ENCODE measurements at regions not wholly inside any gene's neighbourhood (a gene's known extent, or its start where the extent isn't known, plus 50 kb on each side); places are given as distances from the start of the nearest gene placed in this dataset.
"Not testable (repeated sequence)": the region's sequence is repeated elsewhere in the genome, so short reads cannot be mapped to it uniquely, and the experiment has no call there.

GRCh38 chr1:229019663-229020271 lies 251.1 kb upstream of the RAB4A start:
- H3K4me3 ChIP-seq, result no peak overlapping the region
- ATAC-seq (no peak), DNase-seq (no peak)
- no peaks in the 10 kb centered on the region for H3K4me1 ChIP-seq (ENCODE audit: low read depth)
- H3K36me3 ChIP-seq (ENCODE audit: low read depth), result no peaks in the 10 kb centered on the region
- intact Hi-C loops (cut with DNase I, micrococcal nuclease), result no loop called here
- no peak for TF ChIP-seq CTCF (IDR thresholded peaks at IDR 0.05)
- no peaks in the 10 kb centered on the region for H3K9me3 ChIP-seq

- H3K36me3 ChIP-seq (ENCODE audit: low read depth); ATAC-seq; DNase-seq; H3K4me1 ChIP-seq (ENCODE audit: low read depth); H3K9me3 ChIP-seq; intact Hi-C loops (cut with DNase I, micrococcal nuclease); H3K4me3 ChIP-seq: not testable (repeated sequence)
These were observed 249.9 kb upstream of the RAB4A start for GRCh38 chr1:229021034-229021433.

- no peak for DNase-seq
- intact Hi-C loops (cut with DNase I, micrococcal nuclease), result no loop called here
- no peaks in the 10 kb centered on the region for H3K4me1 ChIP-seq (ENCODE audit: low read depth)
- ATAC-seq, result no peak
- TF ChIP-seq CTCF (IDR thresholded peaks at IDR 0.05), result no peak
- no peak overlapping the region for H3K4me3 ChIP-seq
- H3K36me3 ChIP-seq (ENCODE audit: low read depth), result no peaks in the 10 kb centered on the region
- no peaks in the 10 kb centered on the region for H3K9me3 ChIP-seq
These were observed 248.1 kb upstream of the RAB4A start for GRCh38 chr1:229022595-229023333.

- no peaks in the 10 kb centered on the region for H3K4me1 ChIP-seq (ENCODE audit: low read depth)
- TF ChIP-seq CTCF (IDR thresholded peaks at IDR 0.05), result no peak
- intact Hi-C loops (cut with DNase I, micrococcal nuclease), result no loop called here
- ATAC-seq (peak; percentile 21), DNase-seq (no peak)
- H3K36me3 ChIP-seq (ENCODE audit: low read depth), result no peaks in the 10 kb centered on the region
- H3K4me3 ChIP-seq, result no peak overlapping the region
- H3K9me3 ChIP-seq, result no peaks in the 10 kb centered on the region
These were observed 247.1 kb upstream of the RAB4A start for GRCh38 chr1:229023651-229024300.

- no peak for TF ChIP-seq CTCF (IDR thresholded peaks at IDR 0.05)
- no peaks in the 10 kb centered on the region for H3K9me3 ChIP-seq
- peak; percentile 76 for ATAC-seq
These were observed 246.3 kb upstream of the RAB4A start for GRCh38 chr1:229024528-229025130.

GRCh38 chr1:229025576-229025975 lies 245.3 kb upstream of the RAB4A start:
- TF ChIP-seq CTCF (IDR thresholded peaks at IDR 0.05), result no peak
- ATAC-seq, result no peak
- no peak overlapping the region for H3K4me3 ChIP-seq
- no peaks in the 10 kb centered on the region for H3K36me3 ChIP-seq (ENCODE audit: low read depth)
- DNase-seq, result no peak
- H3K9me3 ChIP-seq, result no peaks in the 10 kb centered on the region
- intact Hi-C loops (cut with DNase I, micrococcal nuclease), result no loop called here
- H3K4me1 ChIP-seq (ENCODE audit: low read depth), result no peaks in the 10 kb centered on the region

More at GRCh38 chr1:229024528-229025130, 246.3 kb upstream of the RAB4A start:
- DNase-seq, result peak in 1 of 3 donors; percentile 45
- intact Hi-C loops (cut with DNase I, micrococcal nuclease), result no loop called here
- H3K4me1 ChIP-seq (ENCODE audit: low read depth), result no peaks in the 10 kb centered on the region
- H3K4me3 ChIP-seq, result no peak overlapping the region
- no peaks in the 10 kb centered on the region for H3K36me3 ChIP-seq (ENCODE audit: low read depth)

Data from mucosa of descending colon (tissue), 3 donors.